A549 (cell line): ENCODE measurements at regions not wholly inside any gene's neighbourhood (a gene's known extent, or its start where the extent isn't known, plus 50 kb on each side); places are given as distances from the start of the nearest gene placed in this dataset.

ENCODE experiments used
- ATAC-seq, 2 experiments: fragments of 200-7000 bp in 1 of 2; fragments of >200 bp in 1 of 2; cut with Nextera tagmentation in 1 of 2; cut with Tn5 transposase in 1 of 2; 3 replicates each; pipeline versions ENCODE4 v1.8.0 to v1.9.1; 2018 to 2020; ENCODE audit warnings: mild to moderate bottlenecking in 1 of 2, moderate library complexity in 1 of 2
- CTCF ChIA-PET: fragments of 300-600 bp; sonication (Branson Sonifier 250); formaldehyde crosslinking; extraction: SDS; loops from one replicate; lab custom pipeline; 2021; ENCODE audit warnings: antibody characterized with exemption, inconsistent platforms; lab: Yijun Ruan, JAX
- POLR2A ChIA-PET: fragments of 350-600 bp; formaldehyde crosslinking; extraction: SDS; loops from one replicate; lab custom pipeline; 2021; ENCODE audit warnings: antibody characterized with exemption, inconsistent platforms; lab: Yijun Ruan, JAX
- DNase-seq, 2 experiments: peaks; one replicate each; pipeline versions ENCODE4 v3.0.0 to v3.0.0-alpha.2; 2011 to 2016; ENCODE audit warnings: low read depth in 1 of 2, low spot score in 1 of 2
- FAIRE-seq: peaks from 2 replicates; lab custom pipeline; 2011; peaks lifted over from hg19 to GRCh38; lab: Jason Lieb, UNC
- H3K27ac ChIP-seq, 2 experiments: fragments of >200 bp; sonication (Bioruptor Twin); formaldehyde crosslinking; 3 replicates each; pipeline ENCODE4 v1.5.1; 2016 to 2017
- H3K4me1 ChIP-seq: fragments of >200 bp; sonication (Bioruptor Twin); formaldehyde crosslinking; 3 replicates; pipeline ENCODE4 v1.6.1; 2016
- H3K4me2 ChIP-seq: fragments of >200 bp; sonication (Bioruptor Twin); formaldehyde crosslinking; 3 replicates; pipeline ENCODE4 v1.6.1; 2016
- H3K4me3 ChIP-seq: fragments of >200 bp; sonication (Bioruptor Twin); formaldehyde crosslinking; 3 replicates; pipeline ENCODE4 v1.5.1; 2016
- H3K9me3 ChIP-seq: fragments of >200 bp; sonication (Bioruptor Twin); formaldehyde crosslinking; 3 replicates; pipeline ENCODE4 v1.6.1; 2016
- ATOH8 ChIP-seq: fragments of 250-450 bp; sonication (Bioruptor Pico); IDR thresholded peaks from 2 replicates; pipeline ENCODE4 v1.5.0; 2020; ENCODE audit warnings: low read depth, mild to moderate bottlenecking, moderate library complexity
- CTCF ChIP-seq: fragments of >200 bp; sonication (Bioruptor Twin); formaldehyde crosslinking; IDR thresholded peaks from 3 replicates; pipeline ENCODE4 v1.5.1; 2016
- E2F6 ChIP-seq: IDR thresholded peaks from 2 replicates; pipeline ENCODE4 v1.6.1; 2012; ENCODE audit warnings: low read depth, borderline replicate concordance
- EHMT2 ChIP-seq: fragments of 200-600 bp; sonication (generic); IDR thresholded peaks from 2 replicates; pipeline ENCODE4 v1.6.1; 2016; ENCODE audit warnings: antibody characterized with exemption, low read depth, mild to moderate bottlenecking, moderate library complexity
- EP300 ChIP-seq, 2 experiments: fragments of >200 bp; sonication (Bioruptor Twin); formaldehyde crosslinking; IDR thresholded peaks; 2 replicates in 1 of 2; 3 replicates in 1 of 2; pipeline ENCODE4 v1.6.1; 2016 to 2017
- FOXS1 ChIP-seq: fragments of 250-450 bp; sonication (Bioruptor Pico); IDR thresholded peaks from 2 replicates; pipeline ENCODE4 v1.5.0; 2020; ENCODE audit warnings: mild to moderate bottlenecking, moderate library complexity
- GATA3 ChIP-seq: IDR thresholded peaks from 2 replicates; pipeline ENCODE4 v1.6.1; 2012; ENCODE audit warnings: borderline replicate concordance
- HES2 ChIP-seq: fragments of >200 bp; sonication (Bioruptor Twin); formaldehyde crosslinking; IDR thresholded peaks from 2 replicates; pipeline ENCODE4 v1.6.1; 2016
- HMGXB4 ChIP-seq: fragments of 250-450 bp; sonication (Bioruptor Pico); IDR thresholded peaks from 2 replicates; pipeline ENCODE4 v1.5.0; 2021; ENCODE audit warnings: mild to moderate bottlenecking, moderate library complexity, borderline replicate concordance
- HOXA7 ChIP-seq: fragments of 250-450 bp; sonication (Bioruptor Pico); IDR thresholded peaks from 2 replicates; pipeline ENCODE4 v1.5.0; 2020; ENCODE audit warnings: mild to moderate bottlenecking, moderate library complexity
- NFE2L2 ChIP-seq: fragments of 150-350 bp; conservative IDR thresholded peaks from 2 replicates; pipeline ENCODE4 v1.6.1; 2014; ENCODE audit warnings: low read length
- NPAS2 ChIP-seq: fragments of 250-450 bp; sonication (Bioruptor Pico); IDR thresholded peaks from 2 replicates; pipeline ENCODE4 v1.8.0; 2022; ENCODE audit warnings: mild to moderate bottlenecking, moderate library complexity, borderline replicate concordance
- POLR2AphosphoS2 ChIP-seq: conservative IDR thresholded peaks from 2 replicates; pipeline ENCODE4 v1.6.1; 2012; ENCODE audit warnings: low read length, improper control_type of control experiment, inconsistent platforms
- RAD21 ChIP-seq, 2 experiments: fragments of >200 bp in 1 of 2; sonication (Bioruptor Twin) in 1 of 2; formaldehyde crosslinking in 1 of 2; IDR thresholded peaks in 1 of 2; conservative IDR thresholded peaks in 1 of 2; 2 replicates in 1 of 2; 3 replicates in 1 of 2; pipeline ENCODE4 v1.6.1; 2012 to 2018; ENCODE audit warnings: inconsistent platforms in 1 of 2
- USF2 ChIP-seq: fragments of 450-650 bp; IDR thresholded peaks from 2 replicates; pipeline ENCODE4 v1.6.1; 2014; ENCODE audit warnings: antibody characterized with exemption
- WGBS: methylation state at CpG from one replicate; pipeline ENCODE4 v1.1.6; 2017; ENCODE audit errors: missing lambda C conversion rate; 5-methylcytosine and 5-hydroxymethylcytosine counted together

- ATAC-seq (peak in 1 of 2 experiments; percentile 54; a peak in 1 of 6 replicates), DNase-seq (no peak), FAIRE-seq (no peak)
- CTCF ChIA-PET, result interaction anchor here (1.2 to 1.7 kb wide), 2 partner anchors 12 to 15 kb away, joined by 3 to 5 read pairs; no protein-coding TSS in a partner anchor
- TF ChIP-seq CTCF (peak; percentile 27), RAD21 (conservative IDR thresholded peaks at IDR 0.05 in 1 of 2, IDR thresholded peaks at IDR 0.05 in 1 of 2) (peak in 1 of 2 experiments; percentile 24; a peak in 1 of 5 replicates), ATOH8 (CRISPR knock-in tag) (no peak)
- Histone ChIP-seq H3K4me3 (no peak overlapping the region), H3K27ac (no peak overlapping the region), H3K9me3 (no peaks in the 10 kb centered on the region), H3K4me2 (no peak overlapping the region), H3K4me1 (no peaks in the 10 kb centered on the region)
- WGBS, result 24% methylated on average over 5 of the region's 7 CpGs
- POLR2A ChIA-PET, result no interaction called here
Measured at GRCh38 chr1:11364170-11364569, 91.2 kb downstream of the UBIAD1 start.

GRCh38 chr1:11365744-11366387, 92.9 kb downstream of the UBIAD1 start:
- Histone ChIP-seq H3K27ac (no peak overlapping the region), H3K4me1 (no peaks in the 10 kb centered on the region), H3K4me2 (no peak overlapping the region), H3K9me3 (no peaks in the 10 kb centered on the region), H3K4me3 (no peak overlapping the region)
- CTCF ChIA-PET, result no interaction called here
- TF ChIP-seq USF2, result peak; percentile 51
- no peak for TF ChIP-seq HMGXB4 (CRISPR knock-in tag)
- DNase-seq (no peak), ATAC-seq (no peak), FAIRE-seq (no peak)
- 73% methylated on average over 7 of the region's 9 CpGs for WGBS
- POLR2A ChIA-PET, result no interaction called here

- DNase-seq, result no peak
- Histone ChIP-seq H3K4me2 (no peak overlapping the region), H3K27ac (no peak overlapping the region), H3K4me3 (no peak overlapping the region), H3K4me1 (no peaks in the 10 kb centered on the region), H3K9me3 (no peaks in the 10 kb centered on the region)
- POLR2A ChIA-PET, result no interaction called here
- FAIRE-seq, result no peak
- CTCF ChIA-PET, result no interaction called here
- no peak for ATAC-seq
- TF ChIP-seq HOXA7 (CRISPR knock-in tag) (no peak), HES2 (no peak), FOXS1 (CRISPR knock-in tag) (no peak), EHMT2 (no peak), NPAS2 (CRISPR knock-in tag) (no peak), GATA3 (no peak), E2F6 (no peak), EP300 (IDR thresholded peaks at IDR 0.05) (no peak), NFE2L2 (no peak), POLR2AphosphoS2 (no peak)
- TF ChIP-seq, all 56 proteins: peak for 0
- 64% methylated on average over 3 of the region's 10 CpGs for WGBS
Measured at GRCh38 chr1:11373029-11373894, 100.3 kb downstream of the UBIAD1 start.
